ENCODE measurements at regions not wholly inside any gene's neighbourhood (a gene's known extent, or its start where the extent isn't known, plus 50 kb on each side); places are given as distances from the start of the nearest gene placed in this dataset.

GRCh38 chr6:14255916-14256315 is 138.3 kb downstream of the CD83 start:
- no peak for DNase-seq

GRCh38 chr6:14258117-14258516 is 140.5 kb downstream of the CD83 start:
- no peak for DNase-seq

GRCh38 chr6:14258695-14259593 is 141.4 kb downstream of the CD83 start:
- no peak for DNase-seq

- DNase-seq: no peak
Observed at GRCh38 chr6:14259594-14260152, 142.1 kb downstream of the CD83 start.

GRCh38 chr6:14260839-14261238 is 143.3 kb downstream of the CD83 start:
- DNase-seq: no peak

GRCh38 chr6:14263881-14264424 is 146.4 kb downstream of the CD83 start:
- no peak for DNase-seq

GRCh38 chr6:14265049-14266021 is 147.8 kb downstream of the CD83 start:
- no peak for DNase-seq

- no peak for DNase-seq
Observed at GRCh38 chr6:14266266-14266665, 148.7 kb downstream of the CD83 start.

GRCh38 chr6:14267885-14268660 is 150.5 kb downstream of the CD83 start:
- no peak for DNase-seq

GRCh38 chr6:14269436-14269835 is 151.9 kb downstream of the CD83 start:
- DNase-seq: no peak

- DNase-seq: no peak
Observed at GRCh38 chr6:14270142-14270893, 152.7 kb downstream of the CD83 start.

GRCh38 chr6:14270925-14271788 is 153.6 kb downstream of the CD83 start:
- DNase-seq: peak; percentile 74

- no peak for DNase-seq
Observed at GRCh38 chr6:14271789-14272736, 154.5 kb downstream of the CD83 start.

GRCh38 chr6:14272737-14273085 is 155.1 kb downstream of the CD83 start:
- DNase-seq: no peak

- DNase-seq: no peak
Observed at GRCh38 chr6:14273191-14273590, 155.6 kb downstream of the CD83 start.

GRCh38 chr6:14274016-14274415 is 156.4 kb downstream of the CD83 start:
- no peak for DNase-seq

GRCh38 chr6:14274546-14275492 is 157.2 kb downstream of the CD83 start:
- DNase-seq: no peak

- no peak for DNase-seq
Observed at GRCh38 chr6:14275493-14275851, 157.9 kb downstream of the CD83 start.
